NCI-H524 treated with DMSO at 0.1 percent for 48 hours (cell line): ENCODE measurements at regions not wholly inside any gene's neighbourhood (a gene's known extent, or its start where the extent isn't known, plus 50 kb on each side); places are given as distances from the start of the nearest gene placed in this dataset.

Experiments used
- DNase-seq: peaks from one replicate; lab custom pipeline; 2025; lab: John Stamatoyannopoulos, UW

DNA sequence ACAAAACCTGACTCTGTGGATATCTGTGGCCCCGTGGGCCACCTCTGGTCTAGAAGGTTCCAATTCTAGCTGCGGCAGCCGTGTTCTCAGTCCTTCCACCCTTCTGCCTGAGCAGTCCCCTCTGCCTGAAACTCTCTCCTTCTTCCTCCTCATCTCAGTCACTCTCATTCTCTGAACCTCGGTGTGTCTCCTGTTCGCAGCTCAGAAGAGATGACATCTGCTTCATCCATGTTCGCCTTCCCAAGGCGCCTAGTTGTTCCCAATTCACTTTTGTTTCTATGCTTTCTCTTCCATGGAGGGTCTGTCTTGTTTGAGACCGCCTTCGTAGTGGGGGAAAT is 95.5 kb downstream of the CEBPB start:
- no peak for DNase-seq

DNA sequence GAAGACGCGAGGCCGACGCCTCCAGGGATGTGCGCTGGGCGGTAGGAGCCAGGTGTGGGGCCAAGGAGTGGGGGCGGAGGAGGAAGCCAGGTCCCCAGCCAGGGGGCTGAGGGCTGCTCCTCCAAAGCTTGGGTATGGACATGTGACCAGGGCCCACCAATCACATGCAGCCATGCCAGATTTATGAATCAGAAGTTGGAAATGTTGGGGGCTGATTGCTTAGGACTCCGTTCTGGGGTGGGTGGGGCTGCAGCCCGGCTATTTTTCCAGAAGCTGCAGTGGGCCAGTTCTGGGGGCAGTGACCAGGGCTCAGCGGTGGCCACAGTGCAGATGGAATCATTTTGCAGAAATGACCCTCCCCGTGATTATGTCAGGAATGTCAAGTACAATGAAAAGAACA is 96.0 kb downstream of the CEBPB start:
- no peak for DNase-seq

DNA sequence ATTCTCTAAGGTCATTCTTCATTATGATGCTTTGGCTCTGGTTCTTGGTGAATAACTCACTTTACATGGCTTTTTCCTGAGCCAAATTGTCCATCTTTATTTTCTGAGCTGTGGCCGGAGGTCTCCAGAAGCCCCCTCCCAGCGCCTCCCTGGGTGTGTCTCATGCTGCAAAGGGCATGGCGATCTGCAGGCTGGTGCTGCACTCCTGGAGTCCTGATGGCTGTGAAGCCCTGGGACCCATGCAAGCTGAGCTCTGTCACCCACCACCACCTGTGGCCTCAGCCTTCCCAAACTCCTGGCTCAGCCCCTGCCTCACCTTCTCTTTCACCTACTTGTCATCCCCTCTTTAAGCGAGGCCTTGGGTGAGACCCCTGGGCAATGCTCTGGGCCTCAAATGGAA is 96.9 kb downstream of the CEBPB start:
- DNase-seq, result no peak

DNA sequence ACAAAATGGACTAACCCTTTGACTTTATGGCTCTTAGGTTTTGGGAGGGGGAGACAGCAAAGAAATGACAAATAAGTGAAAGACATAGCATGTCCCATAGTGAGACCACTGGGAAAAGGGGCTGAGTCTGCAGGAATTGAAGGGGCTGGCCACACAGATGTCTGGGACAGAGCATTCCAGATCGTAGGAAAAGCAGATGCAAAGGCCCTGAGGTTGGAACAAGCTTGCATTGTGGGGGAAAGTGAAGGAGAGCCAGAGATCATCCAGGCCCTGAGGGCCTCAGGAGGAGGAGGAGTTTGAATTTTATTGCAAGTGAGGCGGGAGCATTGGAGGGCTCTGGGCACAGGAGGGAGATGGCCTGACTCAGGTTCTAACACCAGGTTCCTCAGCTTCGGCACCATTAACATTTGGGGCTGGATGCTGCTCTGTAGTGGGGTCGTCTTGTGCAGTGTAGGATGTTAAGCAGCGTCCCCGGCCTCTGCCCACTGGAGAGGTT is 97.5 kb downstream of the CEBPB start:
- no peak for DNase-seq

DNA sequence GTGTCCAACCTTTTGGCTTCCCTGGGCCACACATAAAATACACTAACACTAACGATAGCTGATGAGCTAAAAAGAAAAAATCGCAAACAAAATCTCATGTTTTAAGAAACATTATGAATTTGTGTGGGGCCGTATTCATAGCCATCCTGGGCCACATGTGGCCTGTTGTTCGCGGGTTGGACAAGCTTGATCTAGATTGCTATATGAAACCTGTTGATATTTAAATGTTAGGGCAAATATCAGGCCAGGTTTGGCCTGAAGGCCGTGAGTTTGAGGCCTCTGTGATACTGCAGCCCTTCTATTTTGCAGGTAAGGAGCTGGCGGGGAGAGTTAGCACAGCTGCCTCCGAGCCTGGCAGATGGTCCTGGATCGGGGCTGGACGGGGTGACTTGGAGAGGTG is 99.0 kb downstream of the CEBPB start:
- no peak for DNase-seq

DNA sequence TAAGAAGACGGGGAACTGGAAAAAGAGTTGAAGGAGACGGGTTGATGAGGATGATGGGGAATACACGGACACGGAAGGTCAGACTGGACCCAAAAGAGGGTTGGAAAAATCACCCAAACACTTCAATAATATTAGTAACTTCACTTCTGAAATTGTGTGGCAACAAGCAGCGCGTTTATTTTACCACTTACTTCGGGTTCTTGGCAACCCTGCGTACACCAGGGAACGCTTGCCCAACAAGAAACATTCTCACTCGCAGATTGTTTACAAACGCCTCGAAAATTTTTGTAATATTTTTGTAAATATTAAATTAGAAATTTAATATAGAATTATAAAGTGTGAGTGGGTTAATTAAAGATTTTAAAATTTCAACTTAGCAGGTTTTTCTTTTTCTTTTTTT is 99.5 kb downstream of the CEBPB start:
- no peak for DNase-seq

DNA sequence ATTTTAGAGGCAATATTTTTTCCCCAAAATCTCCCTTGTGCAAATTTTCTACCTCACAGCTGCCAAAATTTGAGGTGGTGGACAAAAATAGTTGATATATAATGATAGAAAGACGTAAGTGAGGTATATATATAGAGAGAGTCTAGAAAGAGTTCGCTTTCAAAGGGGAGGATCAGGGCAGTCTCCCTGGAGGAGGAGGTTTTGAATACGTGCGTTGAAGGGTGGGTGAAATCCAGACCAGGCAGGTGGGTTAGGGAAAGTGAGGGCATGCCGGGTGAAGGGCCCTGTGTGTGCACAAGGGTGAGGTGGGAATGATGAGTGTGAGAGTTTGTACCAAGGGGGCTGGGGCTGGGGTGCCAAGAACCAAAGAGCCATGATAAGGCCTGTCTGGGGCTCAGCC is 100.2 kb downstream of the CEBPB start:
- DNase-seq, result no peak

DNA sequence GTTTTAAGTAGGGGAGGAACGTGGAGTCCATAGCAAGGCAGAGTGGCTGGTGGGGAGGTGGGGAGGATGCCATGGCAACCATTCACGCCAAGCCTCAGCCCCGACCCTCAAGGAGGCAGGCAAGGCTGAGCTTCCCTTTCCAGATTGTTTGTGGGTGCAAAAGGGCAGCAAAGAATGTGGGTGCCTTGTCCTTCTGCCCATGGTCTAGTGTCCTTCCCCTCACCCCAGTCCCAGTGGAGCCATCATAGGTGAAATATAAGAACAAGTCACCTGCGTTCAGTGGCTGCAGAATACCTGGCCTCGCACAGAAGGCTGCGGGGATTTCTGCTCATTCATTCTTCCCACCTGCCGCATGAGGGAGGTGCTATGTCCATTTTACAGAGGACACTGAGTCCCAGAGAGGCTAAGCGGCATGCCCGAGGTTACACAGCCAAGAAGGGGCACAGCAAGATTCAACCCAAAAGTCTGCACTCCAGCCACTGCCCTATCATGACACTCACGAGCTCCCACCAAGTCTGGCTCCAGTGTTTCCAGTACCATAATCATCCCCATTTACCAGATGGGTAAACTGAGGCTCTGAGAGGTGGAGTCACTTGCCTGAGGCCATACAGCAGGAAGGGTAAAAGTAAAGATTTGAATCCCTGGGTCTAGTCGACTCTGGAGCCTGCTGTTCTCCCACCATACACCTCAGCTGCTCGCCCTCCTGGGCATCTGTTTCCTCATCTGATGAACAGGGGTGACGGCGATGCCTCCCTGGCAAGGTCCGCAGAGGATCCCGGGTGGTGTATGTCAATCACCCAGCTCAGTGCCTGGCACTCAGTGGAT is 100.8 kb downstream of the CEBPB start:
- DNase-seq, result no peak

DNA sequence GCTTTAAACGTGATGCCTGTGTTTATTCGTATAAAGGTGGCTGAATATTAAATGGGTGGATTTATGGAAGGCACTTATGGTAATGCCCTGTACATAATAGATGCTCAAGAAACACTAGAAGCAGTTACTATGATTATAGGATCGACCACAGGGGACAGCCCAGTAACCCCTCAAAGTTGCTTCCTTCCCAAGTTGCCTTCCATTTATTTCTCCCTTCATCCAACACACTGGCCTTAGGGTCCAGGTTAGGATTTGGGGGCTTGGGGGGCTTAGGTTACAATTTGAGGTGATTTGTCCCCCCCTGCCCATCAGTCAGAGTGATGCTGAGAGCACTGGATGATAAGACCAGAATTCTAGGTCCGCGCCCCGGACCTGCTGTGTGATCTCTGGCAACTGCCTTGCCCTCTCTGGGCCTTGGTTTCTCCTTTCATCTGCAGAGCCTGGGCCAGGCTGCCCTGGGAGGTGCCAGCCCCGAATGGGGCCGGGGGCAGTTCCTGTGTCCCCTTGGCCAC is 101.5 kb downstream of the CEBPB start:
- no peak for DNase-seq

DNA sequence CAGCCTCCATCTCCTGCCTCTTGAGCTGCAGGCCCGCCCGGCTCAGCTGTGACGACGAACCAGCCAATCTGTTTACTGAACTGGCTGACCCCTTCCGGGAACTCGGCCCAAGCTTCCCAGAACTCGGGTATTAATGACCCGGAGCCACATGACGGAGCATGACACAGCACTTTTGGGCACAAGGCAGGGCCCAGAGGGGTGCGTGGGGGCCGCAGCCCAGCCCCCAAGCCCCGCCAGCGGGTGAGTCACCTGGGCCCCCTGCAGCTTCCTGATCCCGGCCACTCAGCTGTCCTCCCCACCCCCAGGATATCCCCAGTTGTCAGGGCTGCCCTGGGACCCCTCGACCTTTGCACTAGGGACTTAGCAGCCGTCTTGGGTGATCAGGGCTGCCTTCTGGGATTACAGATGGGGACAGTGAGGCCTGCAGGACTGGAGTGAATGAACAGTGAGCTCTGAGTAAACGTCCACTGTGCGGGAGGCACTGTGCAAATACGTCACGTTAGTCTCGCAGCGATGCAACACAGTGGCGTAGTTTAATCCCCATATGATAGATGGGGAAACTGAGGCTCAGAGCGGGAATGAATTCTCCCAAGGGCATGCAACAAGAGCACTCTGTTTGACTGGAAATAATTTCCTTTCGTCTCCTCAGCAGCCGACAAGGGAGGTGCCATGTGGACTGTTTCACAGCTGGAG is 102.1 kb downstream of the CEBPB start:
- no peak for DNase-seq

DNA sequence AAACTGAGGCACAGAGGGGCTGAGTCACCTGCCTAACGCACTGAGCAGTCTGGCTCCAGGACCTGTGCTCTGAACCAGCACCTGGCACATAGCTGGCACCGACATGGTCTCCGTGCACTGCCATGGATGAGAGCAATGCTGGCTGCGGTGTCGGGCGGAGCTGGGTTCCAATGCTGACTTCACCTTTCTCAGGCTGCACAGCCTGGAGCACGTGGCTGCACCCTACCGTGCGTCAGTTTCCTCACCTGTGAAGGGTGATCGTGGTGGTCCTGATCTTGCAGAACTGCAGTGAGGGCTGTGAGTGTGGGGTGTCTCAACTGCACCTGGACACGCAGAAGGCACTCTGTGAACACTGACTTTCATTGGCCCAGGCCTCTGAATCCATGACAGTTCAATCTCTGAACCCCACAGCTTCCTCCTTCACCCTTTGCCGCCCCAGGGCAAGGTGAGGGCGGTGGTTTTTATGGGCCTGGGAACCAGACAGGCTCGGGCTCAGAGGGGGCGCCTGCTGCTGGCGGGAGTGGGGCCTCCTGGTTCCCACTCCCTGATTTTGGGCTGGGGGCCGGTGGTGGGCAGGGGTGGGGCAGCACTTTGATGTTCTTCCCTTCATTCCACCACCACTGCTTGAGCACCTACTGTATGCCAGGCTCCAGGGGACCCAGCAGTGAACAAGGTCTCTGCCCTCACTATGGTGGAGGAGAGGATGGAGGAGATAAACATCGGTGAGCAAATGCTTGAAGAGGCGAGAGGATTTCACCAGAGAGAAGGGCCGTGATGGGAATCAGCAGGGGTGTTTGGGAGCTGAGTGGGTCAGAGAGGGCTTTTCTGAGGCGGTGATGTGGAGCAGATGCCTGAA is 102.9 kb downstream of the CEBPB start:
- DNase-seq, result no peak

DNA sequence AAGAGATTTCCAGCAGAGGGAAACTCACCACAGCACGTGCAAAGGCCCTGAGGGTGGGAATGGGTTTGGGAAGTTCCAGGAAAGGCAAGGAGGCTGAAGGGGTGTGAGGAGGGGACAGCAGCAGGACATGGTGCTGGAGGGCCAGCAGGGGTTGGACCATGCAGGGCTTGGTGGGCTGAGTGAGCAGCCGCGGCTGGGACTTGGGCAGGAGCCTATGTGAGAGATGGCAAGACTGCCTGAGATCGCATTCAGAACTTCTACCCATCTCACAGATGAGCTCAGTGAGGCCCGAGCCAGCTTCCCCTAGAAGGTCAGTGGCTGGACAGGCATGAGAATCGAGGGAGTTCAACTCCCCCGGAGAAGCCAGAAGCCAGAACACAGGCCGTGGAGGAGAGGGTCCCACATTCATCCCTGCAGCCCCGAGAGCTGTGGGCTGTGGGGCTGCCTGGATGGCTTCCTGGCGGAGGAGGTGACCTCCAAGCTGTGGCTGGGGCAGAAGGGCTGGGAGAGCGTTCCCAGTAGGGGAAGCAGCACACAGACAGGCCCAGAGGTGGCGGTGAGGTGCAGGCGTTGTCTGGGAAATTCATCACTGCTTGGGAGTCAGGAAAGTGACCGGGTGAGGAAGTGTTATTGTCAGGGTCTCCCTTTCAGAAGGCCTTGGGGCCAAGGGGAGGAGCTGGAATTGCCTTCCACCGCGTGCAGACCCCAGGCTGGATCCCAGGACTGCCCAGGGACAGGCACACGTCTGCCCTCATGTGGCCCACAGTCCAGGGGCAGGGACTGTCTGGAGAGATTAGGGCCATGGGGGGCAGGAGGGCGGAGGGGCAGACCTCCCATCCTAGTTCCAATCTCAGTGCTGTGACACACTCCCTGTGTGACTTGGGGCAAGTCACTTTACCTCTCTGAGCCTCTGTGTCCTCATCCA is 103.8 kb downstream of the CEBPB start:
- DNase-seq, result no peak

DNA sequence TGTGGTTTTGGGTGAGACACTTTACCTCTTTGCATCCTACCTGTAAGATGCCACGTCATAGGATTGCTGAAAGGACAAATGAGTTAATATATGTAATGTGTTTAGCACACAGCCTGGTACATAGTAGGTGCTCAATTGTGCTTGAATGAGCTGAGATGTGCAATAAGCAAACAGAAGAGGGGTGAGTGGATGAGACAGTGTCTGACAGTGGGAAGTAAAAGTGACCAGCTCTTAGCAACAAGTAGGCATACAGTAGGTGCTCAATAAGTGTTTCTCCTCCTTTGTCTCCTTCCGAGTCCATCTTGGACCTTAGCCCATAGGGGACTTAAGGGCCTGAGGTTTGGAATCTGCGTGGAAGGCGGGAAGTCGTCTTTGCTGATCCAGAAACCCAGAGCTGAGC is 104.7 kb downstream of the CEBPB start:
- DNase-seq, result no peak

DNA sequence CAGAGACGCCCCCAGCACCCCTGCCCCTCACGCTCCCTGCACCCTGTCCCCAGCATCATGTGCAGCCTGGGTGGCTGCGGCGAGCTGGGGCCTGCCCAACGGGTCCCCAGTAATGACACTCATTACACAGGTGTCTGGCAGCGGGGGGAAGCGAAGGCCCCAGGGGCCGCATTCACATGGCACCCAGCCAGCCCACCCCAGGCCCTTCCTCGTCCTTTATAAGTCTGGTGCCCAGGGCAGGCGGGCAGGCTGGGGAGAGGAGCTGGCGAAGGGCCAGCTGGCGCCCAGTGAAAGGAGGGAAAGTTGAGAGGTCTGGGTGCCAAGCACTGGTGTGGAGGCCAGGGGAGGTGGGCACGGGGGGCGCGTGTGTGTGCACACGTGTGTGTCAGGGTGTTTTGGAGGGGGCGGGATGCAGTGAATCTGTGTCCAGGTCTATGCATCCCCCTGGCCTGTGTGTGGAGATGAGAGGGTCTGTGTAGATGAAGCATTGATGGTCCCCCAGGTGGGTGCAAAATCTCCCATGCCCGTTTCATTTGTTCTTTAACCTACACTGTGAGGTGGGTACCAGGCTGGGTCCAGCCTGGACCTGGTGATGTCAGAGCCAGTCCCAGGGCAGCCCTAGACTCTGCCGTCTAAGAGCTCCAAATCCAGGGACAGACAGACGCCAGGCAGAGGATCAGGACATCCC is 105.3 kb downstream of the CEBPB start:
- DNase-seq, result no peak

DNA sequence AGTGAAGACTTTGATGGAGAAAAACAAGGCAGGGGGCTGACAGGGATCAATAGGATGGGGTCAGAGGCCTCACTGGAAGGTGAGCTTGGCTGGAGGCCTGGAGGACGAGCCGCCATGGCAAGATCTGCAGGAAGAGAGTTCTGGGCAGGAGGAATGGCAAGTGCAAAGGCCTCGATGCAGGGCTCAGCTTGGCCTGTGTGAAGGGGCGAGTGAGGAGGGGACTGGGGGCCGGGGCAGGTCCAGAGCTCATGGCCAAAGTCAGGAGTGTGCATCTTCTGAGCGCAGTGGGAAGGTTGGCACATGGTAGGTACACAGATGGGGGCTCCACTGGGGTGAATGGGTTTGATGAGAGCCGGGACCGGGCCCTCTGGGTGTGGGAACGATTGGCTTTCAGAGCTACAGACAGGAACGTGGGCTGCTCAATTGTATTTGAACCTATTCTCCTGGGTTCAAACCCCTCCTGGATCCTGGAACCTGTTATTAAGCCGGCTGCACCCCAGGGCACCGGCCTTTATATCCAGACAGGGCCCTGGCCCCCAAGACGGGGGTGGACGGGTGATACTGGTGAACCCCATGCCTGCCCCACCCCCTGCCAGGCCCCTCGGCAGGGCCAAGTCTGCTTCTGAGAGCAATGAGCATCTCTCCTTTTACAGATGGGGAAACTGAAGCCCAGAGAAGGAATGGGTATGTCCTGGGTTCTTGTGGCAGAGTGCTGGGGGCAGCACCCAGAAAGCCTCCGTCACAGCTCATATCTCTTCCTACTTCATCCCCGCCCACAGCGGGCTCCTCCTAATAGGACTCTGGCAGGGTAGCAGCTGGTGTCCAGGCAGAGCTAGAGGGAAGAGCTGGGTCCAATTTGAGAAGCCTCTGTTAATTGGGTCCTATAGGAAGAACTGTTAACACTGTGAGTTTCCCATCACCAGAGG is 106.1 kb downstream of the CEBPB start:
- no peak for DNase-seq

DNA sequence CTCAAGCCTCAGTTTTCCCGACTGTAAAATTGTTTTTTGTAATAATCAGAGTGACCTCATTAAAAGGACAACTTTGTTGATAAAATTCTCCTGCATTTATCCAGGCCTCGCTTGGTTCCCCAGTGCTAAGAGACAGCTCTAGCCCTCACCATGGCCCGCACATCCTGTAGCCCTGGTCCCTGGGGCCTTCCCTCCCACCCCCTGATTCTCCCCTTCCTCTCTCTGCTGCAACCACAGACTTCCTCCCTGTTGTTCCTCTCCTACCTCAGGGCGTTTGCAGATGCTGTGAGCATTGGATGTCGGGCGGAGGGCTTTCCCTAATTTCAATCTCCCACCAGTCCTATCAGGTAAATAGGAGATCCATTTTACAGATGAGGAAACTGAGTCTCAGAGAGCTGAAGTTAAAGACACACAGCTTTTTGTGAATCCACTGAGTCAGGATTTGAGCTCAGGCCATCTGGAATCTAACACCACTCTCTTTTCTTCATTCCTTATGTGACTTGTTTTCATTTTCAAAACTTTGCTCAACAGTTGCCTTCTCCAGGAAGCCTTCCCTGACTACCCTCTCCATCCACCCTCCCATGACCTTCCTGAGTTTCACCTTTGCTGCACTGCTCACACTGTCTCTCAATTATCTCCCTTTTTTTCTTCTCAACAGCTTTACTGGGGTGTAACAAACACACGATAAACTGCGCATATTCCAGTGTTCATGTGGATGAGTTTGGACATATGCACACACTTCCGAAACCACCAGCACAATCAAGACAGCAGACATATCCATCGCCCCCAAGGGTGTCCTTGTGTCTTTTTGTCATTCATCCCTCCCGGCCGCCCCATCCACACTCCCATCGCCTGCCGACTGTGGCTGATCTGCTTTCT is 107.1 kb downstream of the CEBPB start:
- DNase-seq, result no peak

DNA sequence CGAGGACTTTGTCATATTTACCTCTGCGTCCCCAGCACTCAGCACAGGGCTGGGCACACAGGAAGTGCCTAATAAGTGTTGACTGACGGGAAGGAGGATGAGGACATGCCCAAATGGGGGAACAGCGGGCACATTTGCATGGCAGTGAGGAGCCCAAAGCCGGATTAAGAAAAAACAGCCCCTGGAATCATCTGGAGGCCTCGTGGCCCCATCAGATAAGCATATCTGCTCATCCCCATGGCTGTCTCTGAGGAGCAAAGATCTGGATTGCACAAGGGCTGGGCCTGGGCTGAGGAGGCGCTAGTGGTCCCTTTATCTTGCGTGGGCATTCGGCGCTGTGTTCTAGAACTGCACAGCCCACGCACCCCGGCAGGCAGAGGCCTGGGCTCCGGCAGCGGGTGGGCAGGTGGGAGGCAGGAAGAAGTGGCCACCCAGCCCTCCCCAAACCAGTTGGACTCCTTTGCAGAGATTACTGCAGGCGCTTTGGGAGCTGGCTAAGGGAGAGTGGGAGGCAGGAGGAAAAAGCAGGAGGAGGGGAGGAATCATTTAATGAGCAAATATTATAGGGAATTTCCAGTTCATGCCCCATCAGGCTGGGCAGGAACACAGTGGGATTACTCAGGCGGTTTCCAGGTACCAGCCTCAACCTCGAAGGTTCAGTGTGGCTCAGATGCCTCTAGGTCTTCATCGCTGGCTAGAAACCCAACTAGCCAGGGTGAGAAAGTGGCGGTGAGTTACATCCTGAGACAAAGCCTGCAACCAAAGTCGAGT is 108.1 kb downstream of the CEBPB start:
- DNase-seq, result no peak

DNA sequence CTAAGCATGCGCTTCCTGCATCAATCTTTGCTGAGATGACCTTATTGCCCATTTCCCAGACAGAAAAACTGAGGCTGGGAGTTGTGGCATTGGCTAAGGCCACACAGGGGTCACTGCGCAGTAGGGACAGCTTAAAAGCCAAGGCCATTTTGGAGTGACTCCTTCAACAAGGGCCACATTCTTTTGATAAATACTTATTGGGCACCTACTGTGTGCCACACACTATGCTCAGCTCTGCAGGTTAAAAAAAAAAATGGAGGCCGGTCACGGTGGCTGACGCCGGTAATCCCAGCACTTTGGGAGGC is 108.6 kb downstream of the CEBPB start:
- DNase-seq, result no peak
